GM19239 (cell line): ENCODE measurements at regions not wholly inside any gene's neighbourhood (a gene's known extent, or its start where the extent isn't known, plus 50 kb on each side); places are given as distances from the start of the nearest gene placed in this dataset.

Experiments
- DNase-seq: peaks from one replicate; pipeline ENCODE4 v3.0.0; 2011; ENCODE audit warnings: low spot score; ENCODE audit not compliant: insufficient read length
- FAIRE-seq: peaks from 2 replicates; lab custom pipeline; 2011; peaks lifted over from hg19 to GRCh38; lab: Jason Lieb, UNC

DNA sequence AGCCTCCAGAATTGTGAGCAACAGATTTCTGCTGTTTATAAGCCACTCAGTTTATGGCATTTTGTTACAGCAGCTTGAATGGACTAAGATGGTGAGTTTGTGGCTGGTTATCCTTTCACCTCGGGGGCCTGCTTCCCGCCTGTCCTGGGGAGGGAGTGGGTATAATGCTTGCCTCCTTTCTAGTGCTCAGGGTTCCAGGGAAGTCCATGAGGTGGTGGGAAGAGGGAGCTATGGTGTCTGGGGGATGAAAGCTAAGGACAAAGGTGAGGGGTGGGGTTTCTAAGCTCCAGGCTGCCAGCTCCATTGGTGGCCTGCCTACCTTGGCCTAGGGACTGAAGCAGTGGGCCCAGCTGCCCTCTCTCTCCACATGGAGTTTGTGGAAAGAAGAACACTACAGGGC lies 50.2 kb upstream of the SDK2 start:
- FAIRE-seq (no peak), DNase-seq (no peak)

DNA sequence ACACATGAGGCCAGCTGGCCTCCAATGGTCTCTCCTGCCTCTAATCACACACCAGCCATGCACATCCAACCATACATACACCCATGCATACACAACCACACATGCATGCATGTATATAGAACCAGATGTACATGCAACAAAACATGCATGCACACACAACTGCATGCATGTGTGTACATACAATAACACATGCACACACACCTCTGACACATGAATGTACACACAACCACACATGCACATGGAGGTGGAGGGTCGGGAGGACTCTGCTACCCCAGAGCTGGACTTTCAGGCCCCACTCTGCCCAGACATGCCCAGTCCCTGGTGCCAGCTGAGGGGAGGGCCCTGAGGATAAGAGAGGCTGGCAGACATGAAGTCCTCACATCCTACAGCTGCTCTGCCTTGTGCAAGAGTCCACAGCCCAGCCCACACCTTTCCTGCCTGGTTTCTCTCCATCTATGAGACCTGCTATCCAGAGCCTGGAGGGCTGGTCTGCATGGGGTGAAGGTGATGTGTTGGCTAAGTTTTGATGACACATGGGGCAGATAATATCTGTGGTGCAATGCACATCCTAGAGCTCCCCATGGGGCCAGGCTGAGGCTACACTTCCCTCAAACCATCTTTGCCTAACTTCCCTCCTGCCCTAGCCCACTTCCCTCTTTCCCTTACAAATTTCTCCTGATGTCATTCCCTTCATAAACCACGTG lies 50.9 kb upstream of the SDK2 start:
- no peak for DNase-seq
- FAIRE-seq: no peak

DNA sequence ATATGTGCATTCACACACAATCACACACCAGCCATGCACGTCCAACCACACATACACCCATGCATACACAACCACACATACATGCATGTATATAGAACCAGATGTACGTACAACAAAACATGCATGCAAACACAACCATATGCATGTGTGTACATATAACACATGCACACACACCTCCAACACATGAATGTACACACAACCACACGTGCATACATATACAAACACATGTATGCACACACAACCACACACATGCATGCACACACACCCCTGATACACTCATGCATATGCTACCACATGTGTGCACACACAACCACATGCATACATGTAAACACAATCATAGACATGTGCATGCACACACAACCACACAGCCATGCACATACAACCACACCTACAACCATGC lies 52.0 kb upstream of the SDK2 start:
- no peak for FAIRE-seq
- no peak for DNase-seq

DNA sequence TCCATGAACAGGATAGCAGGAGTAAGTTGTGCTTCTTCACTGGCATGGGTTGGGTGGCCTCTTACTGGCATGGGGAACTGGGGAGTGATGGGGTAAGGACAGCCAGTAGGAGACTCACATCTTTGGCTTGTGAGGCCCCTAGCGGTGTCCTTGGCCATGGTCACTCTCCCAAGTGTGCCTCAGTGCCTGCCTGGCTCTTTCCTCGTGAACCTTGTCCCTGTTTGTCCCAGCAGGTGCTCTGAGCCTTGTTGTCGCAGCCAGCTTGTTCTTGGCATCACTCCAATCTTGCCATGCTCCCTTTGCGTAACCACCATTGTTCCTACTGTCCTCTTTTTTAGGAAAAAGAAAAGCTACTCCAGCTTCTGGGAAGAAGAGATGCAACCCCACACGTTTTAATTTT lies 53.6 kb upstream of the SDK2 start:
- no peak for FAIRE-seq
- DNase-seq: no peak

DNA sequence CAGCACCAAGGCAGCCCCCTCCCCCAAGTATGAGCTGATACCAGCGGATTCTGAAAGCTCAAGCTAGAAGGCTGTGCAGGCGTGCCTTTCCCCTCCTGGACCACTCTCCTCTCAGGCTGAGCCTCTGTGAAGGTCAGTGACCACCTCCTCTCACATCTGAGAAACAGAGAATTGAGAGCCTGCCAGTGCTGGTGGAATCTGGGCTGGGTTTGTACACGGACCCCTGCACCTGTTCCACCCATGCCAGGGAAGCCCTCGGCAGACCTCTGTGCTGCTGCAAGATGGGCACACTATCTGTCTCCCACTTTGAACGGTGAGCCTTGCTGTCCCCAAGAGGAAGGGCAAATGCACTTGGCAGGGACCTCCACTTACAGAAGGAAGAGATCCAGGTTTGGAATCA lies 54.7 kb upstream of the SDK2 start:
- DNase-seq (no peak), FAIRE-seq (no peak)

DNA sequence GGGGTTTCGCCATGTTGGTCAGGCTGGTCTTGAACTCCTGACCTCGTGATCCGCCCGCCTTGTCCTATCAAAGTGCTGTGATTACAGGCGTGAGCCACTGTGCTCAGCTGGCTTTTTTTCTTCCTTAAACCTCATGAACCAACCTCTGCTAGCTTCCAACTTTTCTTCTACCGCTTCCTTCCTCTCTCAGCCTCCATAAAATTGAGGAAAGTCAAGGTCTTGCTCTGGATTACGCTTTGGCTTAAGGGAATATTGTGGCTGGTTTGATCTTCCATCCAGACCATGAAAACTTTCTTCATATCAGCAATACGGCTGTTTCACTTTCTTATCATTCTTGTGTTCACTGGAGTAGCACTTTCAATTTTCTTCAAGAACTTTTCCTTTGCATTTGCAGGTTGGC lies 57.5 kb upstream of the SDK2 start:
- no peak for FAIRE-seq
- no peak for DNase-seq

DNA sequence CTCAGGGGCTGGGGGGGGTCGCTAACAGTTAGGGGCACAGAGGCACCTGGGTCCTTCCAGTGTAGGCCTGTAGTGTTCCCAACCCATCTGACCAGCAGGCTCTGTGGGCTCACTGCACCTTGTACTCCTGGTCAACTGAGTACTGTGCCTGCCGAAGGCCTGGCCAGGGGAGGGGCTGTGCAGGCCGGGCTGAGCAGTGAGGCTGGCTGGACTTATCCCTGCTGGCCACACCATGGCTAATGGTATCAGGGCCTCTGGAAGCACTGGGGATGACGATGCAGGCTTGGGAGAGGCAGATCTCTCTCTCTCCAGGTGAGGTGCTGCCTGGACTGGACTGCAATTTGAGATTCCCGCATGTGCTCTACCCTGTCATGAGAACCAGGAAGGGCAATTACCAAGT lies 58.9 kb upstream of the SDK2 start:
- no peak for FAIRE-seq
- no peak for DNase-seq

DNA sequence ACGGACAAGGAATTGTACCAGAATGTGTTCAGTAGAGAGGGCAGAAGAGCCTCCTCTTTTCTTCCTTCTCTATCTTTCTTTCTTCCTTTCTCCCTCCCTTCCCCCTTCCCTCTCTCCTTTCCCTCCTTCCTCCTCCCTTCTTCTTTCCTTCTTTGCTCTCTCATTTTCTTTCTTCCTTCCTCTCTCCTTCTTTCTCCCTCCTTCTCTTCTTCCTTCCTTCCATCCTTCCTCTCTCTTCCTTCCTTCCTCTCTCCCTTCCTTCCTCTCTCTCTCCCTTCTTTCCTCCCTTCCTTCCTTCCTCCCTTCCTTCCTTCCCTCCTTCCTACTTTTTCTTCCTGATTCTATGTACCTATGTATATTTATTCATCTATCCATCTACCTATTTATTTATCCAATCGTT lies 59.7 kb upstream of the SDK2 start:
- FAIRE-seq: no peak

DNA sequence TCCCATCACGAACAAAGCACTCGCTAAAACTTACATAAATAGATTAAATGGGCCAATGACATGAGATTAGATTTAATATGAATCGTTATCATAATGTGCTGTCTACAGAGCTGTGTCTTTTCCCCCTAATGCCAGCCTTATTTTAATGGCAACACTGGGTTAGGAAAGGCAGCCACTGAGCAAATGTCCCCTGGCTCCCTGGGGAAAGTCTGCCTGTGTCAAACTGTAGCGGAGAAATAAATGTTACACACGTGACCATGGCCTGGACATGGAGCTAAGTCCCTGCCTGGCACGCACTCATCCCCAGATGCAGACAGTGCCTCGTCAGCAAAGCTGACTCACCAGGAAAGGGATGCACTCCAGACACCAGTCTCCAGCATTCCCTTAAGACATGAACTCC lies 61.3 kb upstream of the SDK2 start:
- DNase-seq: no peak

More for the DNA sequence above, 59.7 kb upstream of the SDK2 start:
- DNase-seq: no peak

DNA sequence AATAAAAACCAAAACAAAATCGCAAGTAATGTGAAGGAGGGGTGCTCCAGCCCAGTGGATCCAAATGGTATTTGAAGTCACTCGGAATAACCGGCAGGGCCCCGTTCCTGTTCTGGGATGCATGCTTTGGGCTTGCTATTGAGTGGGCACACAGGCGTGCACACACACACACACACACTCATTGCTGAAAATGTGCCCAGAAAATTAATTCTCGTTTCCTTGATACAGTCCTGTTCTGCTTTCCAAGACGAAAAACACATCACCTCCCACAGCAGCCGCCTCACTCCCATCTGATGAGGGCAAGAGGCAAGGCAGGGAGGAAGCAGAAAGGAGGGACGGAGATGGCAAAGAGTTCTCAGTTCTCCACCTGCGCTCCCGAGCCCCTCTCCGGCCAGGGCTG lies 62.2 kb upstream of the SDK2 start:
- FAIRE-seq: no peak
- no peak for DNase-seq

More for the DNA sequence above, 61.3 kb upstream of the SDK2 start:
- FAIRE-seq: no peak

DNA sequence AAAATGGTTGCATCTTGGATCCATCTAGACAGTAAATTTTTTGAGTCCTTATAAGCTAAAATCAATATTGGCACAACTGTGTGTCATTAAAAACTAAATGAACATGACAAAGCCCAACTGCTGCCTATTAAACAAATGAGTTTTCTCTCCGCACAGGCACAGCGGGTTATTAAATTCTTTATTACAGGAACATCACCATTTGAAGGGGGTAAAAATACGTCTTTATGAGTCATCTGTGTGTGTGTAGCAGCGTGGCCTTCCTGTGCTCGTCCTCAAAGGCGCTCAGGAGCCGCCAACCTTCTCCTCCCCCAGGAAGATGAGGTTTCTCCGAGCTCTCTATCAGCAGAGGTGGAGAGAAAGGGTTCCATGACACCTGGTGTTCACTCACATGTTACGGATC lies 62.6 kb upstream of the SDK2 start:
- DNase-seq (no peak), FAIRE-seq (no peak)

DNA sequence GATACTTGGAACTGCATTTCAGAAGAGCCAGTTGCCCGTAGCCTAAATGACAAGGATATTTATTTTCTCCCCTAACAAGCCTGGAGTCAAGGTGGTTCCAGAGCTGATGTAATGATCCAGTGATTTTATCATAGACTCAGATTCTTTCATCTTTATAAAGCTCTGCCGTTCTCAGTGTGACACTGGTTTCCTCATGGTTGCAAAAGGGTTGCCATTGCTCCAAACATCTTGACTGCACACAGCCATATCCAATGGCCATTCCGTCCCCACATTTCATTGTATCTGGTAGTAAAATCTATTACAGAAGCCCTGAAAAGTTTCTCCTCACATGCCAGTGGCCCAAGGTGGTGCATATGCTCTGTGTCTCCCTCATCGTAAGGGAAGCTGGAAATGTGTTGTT lies 63.1 kb upstream of the SDK2 start:
- no peak for DNase-seq
- no peak for FAIRE-seq

DNA sequence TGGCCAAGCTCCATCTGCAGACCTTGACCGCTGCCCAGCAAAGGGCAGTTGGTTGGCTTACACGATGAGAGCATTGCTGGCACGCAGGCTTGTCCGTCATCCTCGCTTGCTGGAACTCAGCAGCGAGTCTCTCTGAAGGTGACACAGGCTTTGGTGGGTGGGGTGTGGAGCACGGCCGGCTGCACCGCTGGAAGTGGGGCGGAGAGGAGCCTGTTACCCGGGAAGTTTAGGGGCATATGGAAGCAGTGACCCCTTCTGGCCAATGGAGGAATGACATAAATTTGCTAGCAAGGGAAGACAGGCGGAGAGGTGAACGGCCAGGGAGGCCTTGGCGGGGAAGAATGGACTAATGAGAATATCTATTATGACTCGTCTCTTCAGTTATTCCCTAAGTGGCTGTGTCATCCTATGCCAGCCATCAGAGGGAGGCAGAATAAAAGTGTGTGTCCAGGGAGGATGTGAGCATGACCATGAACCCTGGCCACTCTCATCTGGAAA lies 65.9 kb upstream of the SDK2 start:
- DNase-seq (peak; percentile 62), FAIRE-seq (peak; percentile 68)

DNA sequence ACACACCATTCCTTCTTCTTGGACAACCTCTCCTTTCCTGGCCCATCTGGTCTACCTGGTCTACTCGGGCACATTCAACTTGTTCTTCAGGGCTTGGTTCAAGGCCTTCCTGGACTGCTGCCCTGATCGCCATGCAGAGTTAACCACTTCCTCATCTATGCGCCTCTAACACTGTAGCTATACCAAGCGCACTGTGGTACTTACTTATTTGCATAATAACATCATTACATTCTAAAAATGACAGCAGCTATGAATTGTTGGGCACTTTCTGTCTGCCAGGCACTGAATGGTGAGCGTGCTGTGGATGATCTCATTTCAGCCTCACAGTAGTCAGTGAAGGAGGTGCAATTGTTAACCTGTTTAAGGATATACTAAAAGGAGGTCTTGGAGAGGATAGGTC lies 66.9 kb upstream of the SDK2 start:
- FAIRE-seq (no peak), DNase-seq (peak; percentile 17)

DNA sequence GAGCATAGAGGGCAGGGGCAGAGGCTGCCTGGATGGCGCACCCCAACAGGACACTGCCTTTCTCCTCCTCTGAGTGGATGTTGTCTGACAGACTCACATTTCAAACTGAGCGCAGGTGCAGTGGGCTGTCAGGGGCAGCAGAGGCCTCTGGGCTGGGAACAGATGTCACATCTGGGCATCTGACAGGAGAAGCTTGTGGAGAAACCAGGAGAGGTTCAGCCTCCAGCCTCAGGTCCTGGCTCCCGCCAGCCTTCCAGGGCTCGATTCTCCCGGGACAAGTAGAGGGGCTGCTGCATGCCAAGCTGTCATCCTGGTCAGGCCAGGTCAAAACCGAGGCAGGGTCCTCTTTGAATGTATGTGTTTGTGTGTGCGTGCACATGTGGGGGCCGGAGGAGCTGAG lies 67.7 kb upstream of the SDK2 start:
- DNase-seq (no peak), FAIRE-seq (no peak)

DNA sequence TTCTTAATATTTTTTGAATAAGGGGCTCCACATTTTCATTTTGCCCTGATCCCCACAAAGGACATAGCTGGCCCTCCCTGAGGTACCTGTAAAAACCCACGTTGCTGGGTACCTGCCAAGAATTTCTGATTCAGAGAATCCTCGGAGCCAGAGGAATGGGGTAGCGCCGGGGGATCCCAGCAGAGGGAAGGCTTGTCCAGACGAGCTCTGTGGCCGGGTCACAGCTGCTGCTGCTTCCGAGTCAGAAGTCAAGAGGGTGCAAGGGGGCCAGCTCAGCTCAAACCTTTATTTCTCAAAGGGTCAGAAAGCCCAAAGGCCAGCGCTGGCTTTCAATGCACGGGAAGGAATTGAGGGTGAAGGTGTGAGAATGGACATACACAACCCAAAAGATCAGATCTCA lies 68.9 kb upstream of the SDK2 start:
- FAIRE-seq (no peak), DNase-seq (no peak)

DNA sequence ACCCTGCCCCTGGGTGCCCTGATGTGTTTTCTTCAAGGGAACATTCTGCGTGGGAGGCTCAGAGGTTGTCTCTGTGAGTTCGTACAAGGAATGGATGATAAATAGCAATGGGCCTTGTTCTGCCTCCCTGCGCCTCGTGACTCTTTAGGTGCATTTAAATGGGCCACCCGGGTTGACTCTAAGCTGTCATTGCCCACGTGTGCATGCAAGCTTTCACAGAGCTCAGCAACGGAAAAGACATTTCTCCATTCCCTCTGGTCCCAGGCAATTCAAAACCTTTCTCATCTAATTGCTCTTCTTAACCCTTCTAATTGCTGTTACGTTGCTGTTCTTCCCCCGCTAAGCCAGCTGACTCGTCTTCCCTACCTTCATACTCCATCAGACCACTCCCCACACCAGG lies 71.5 kb upstream of the SDK2 start:
- DNase-seq (no peak), FAIRE-seq (no peak)

DNA sequence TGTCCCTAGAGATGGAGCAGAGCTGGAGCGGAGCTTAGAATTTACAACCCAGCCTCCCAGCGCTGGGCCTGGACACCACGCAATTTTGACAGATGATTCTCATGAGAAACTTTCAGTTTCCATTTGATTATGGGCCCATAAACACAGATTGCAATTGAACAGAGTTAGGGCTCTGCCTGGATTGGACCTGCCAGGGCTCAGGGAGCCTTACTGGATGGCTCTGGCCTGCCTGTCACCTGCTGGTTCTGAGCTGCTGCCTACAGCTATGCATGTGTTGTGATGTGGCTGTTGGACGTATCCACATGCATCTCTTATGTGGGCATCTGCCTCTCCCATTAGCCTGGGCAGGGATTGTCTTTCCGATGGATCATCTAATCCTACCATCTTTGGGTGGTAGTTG lies 73.4 kb upstream of the SDK2 start:
- FAIRE-seq: no peak

DNA sequence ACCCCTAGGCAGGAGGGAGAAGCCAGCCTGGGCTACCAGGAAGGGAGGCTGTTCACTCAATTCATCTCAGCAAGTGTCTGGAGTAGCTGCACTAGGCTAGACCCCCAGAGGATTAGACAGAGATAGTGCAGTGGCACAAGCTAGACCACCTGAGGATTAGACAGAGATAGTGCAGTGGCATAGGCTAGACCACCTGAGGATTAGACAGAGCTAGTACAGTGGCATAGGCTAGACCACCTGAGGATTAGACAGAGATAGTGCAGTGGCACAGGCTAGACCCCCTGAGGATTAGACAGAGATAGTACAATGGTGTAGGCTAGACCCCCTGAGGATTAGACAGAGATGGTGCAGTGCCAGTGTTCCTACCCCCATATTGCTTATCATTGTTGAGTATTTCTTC lies 74.1 kb upstream of the SDK2 start:
- DNase-seq (no peak), FAIRE-seq (no peak)

More for the DNA sequence above, 73.4 kb upstream of the SDK2 start:
- no peak for DNase-seq

DNA sequence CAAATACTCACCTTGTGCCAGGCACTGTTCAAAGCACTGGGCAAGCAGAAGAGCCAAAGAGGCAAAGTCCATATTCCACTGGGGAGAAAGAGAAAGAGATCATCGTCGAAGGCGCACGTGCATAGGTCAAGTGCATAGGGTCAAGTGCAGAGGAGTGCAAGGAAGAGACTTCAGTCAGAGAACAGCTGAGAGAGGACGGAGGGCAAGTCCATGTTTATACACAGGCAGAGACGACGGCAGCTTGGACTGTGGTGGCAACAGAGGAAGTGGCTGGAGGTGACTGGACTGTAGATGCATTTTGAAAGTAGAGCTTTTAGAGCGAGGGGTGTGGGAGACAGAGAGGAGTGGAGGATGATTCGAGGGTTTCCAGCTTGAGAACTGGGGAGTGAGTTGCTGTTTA lies 74.7 kb upstream of the SDK2 start:
- FAIRE-seq (no peak), DNase-seq (no peak)

DNA sequence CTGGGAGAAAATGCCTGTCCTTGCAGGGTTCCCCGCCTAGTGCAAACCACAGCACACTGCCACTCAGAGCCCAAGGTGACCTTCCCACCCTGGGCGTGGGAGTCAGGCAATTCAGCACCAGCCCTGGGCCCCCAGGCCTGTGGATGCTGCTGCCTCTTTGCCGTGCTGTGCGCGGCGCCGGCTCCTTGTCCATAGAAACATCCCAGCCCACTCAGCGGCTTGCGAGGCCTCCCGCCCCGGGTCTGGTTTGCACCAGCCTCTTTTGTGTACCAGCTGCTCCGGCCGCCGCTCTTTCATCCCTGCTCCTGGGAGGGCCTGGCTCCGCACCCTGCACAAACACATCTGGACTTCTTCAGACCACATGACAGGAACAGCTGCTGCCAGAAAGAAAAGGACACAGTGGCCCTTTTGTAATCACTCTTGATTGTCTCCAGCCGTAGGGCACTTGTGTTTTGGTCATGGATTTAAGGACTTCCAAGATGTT lies 75.4 kb upstream of the SDK2 start:
- FAIRE-seq: no peak

DNA sequence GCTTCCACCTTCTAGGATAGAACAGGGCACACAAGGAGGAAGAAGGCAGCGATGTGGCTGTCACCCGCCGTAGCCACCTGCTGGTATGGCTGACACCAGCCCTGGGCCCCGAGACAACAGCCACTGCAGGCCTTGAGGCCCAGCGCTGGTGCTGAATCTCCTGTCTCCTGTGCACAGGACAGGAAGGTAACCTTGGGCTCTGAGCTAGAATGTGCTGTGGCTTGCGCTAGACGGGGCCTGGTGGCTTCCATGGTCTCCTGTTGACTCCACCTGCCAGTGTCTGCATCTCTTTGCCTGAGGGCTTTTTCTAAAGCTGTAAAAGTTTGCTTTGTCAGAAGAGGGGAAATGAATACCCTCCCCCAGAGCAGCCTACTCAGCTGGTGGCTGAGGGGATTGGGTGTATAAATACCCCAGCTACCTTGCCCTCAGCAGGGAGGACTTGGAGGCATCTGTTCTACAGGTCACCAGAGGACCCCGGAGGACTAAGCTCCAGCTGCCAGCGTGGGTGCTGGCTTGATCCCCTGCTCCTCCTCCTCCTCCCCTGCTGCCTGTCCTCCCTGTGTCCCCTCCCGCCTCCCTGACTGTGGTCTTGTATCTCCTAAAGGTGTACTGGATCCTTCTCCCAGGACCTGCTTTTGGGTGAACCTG lies 76.1 kb upstream of the SDK2 start:
- DNase-seq (no peak), FAIRE-seq (no peak)

More for the DNA sequence above, 75.4 kb upstream of the SDK2 start:
- no peak for DNase-seq
